ENCODE measurements at regions not wholly inside any gene's neighbourhood (a gene's known extent, or its start where the extent isn't known, plus 50 kb on each side); places are given as distances from the start of the nearest gene placed in this dataset.

- DNase-seq: no peak
Measured at GRCh38 chr7:52980129-52980528, 55.3 kb upstream of the POM121L12 start.

GRCh38 chr7:52973126-52973525 is 62.3 kb upstream of the POM121L12 start:
- no peak for DNase-seq

GRCh38 chr7:52962402-52963076 is 72.9 kb upstream of the POM121L12 start:
- DNase-seq: no peak

GRCh38 chr7:52961084-52961483 is 74.3 kb upstream of the POM121L12 start:
- no peak for DNase-seq

- no peak for DNase-seq
Measured at GRCh38 chr7:52959878-52960660, 75.4 kb upstream of the POM121L12 start.

GRCh38 chr7:52959336-52959735 is 76.1 kb upstream of the POM121L12 start:
- no peak for DNase-seq

- DNase-seq: no peak
Measured at GRCh38 chr7:52958621-52959140, 76.8 kb upstream of the POM121L12 start.

- no peak for DNase-seq
Measured at GRCh38 chr7:52956379-52956915, 79.0 kb upstream of the POM121L12 start.

- no peak for DNase-seq
Measured at GRCh38 chr7:52955522-52955921, 79.9 kb upstream of the POM121L12 start.

GRCh38 chr7:52944921-52945320 is 90.5 kb upstream of the POM121L12 start:
- DNase-seq: no peak

- DNase-seq: no peak
Measured at GRCh38 chr7:52940481-52940880, 95.0 kb upstream of the POM121L12 start.

- no peak for DNase-seq
Measured at GRCh38 chr7:52938455-52939133, 96.8 kb upstream of the POM121L12 start.

- DNase-seq: no peak
Measured at GRCh38 chr7:52936750-52937149, 98.7 kb upstream of the POM121L12 start.

GRCh38 chr7:52928591-52928990 is 106.8 kb upstream of the POM121L12 start:
- DNase-seq: no peak

- DNase-seq: no peak
Measured at GRCh38 chr7:52925332-52925731, 110.1 kb upstream of the POM121L12 start.

GRCh38 chr7:52920977-52921376 is 114.5 kb upstream of the POM121L12 start:
- no peak for DNase-seq

- DNase-seq: peak; percentile 4
Measured at GRCh38 chr7:52917982-52918578, 117.4 kb upstream of the POM121L12 start.

GRCh38 chr7:52911795-52912194 is 123.6 kb upstream of the POM121L12 start:
- no peak for DNase-seq

GRCh38 chr7:52911326-52911725 is 124.1 kb upstream of the POM121L12 start:
- DNase-seq: no peak

GRCh38 chr7:52909935-52910334 is 125.5 kb upstream of the POM121L12 start:
- DNase-seq: no peak

- DNase-seq: no peak
Measured at GRCh38 chr7:52909131-52909530, 126.3 kb upstream of the POM121L12 start.

- DNase-seq: peak; percentile 6
Measured at GRCh38 chr7:52897713-52898112, 137.7 kb upstream of the POM121L12 start.

GRCh38 chr7:52897288-52897687 is 138.1 kb upstream of the POM121L12 start:
- DNase-seq: no peak

Data from NCI-H1105 treated with DMSO at 0.1 percent for 48 hours (cell line).